GM13976 (cell line): ENCODE measurements at regions not wholly inside any gene's neighbourhood (a gene's known extent, or its start where the extent isn't known, plus 50 kb on each side); places are given as distances from the start of the nearest gene placed in this dataset.

ENCODE experiments used
- DNase-seq: peaks from one replicate; pipeline ENCODE4 v3.0.0; 2012; ENCODE audit warnings: low spot score
- CTCF ChIP-seq: IDR thresholded peaks from 2 replicates; pipeline ENCODE4 v1.5.1; 2012; ENCODE audit warnings: borderline replicate concordance, mild to moderate bottlenecking; ENCODE audit not compliant: insufficient read depth; ENCODE audit errors: extremely low read depth, missing control alignments, control extremely low read depth
- in situ Hi-C: fragments of 300-500 bp; cut with MboI; formaldehyde crosslinking; loops from one replicate; pipeline ENCODE4 v1.12.0; 2022; ENCODE audit warnings: low sequenced_read_pairs, mixed read lengths, inconsistent platforms; ENCODE audit not compliant: unreplicated experiment

- TF ChIP-seq CTCF, result no peak
- in situ Hi-C loops, result no loop called here
- no peak for DNase-seq
Measured at GRCh38 chr10:130761788-130762301, 549.7 kb downstream of the TCERG1L start.

DNA sequence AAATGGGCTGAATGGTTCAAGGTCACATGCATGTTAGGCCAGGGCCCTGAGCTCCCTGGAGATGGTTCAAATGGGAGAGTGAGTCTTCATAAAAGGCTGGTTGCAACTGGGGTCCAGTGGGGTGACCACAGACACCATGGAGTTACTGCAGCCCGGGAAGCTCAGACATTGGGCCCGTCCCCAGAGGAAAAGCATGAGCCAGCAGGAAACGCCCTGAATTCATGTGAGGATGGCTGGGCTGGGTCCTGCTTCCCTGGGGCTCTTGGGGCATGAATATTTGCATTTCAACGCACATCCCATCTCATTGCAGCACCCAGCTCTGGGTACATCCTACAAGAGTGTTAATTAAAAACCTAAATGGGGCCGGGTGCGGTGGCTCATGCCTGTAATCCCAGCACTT lies 549.0 kb downstream of the TCERG1L start:
- in situ Hi-C loops, result no loop called here
- no peak for DNase-seq
- TF ChIP-seq CTCF, result no peak

GRCh38 chr10:130763071-130763470 lies 548.5 kb downstream of the TCERG1L start:
- in situ Hi-C loops, result no loop called here
- no peak for DNase-seq
- no peak for TF ChIP-seq CTCF

DNA sequence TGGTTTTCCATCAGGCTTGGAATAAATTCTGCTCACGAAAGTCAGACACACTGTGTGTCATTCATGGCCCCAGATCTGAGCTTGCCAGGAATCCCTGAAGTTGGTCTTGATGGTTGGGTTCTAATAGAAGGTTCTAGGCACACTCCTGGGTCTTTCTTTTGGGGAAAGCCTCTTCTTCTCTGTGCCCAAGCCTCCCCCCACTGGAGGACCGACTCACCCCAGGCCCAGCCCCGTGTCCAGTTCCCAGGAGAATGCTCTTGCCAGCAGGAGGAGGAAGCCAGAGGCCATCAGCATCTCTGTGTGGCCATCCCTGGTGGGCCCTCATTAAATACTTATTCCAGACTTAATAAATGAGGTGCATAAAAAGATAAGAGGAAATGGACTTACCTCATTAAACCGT lies 548.0 kb downstream of the TCERG1L start:
- DNase-seq, result no peak
- TF ChIP-seq CTCF, result no peak
- in situ Hi-C loops, result no loop called here

DNA sequence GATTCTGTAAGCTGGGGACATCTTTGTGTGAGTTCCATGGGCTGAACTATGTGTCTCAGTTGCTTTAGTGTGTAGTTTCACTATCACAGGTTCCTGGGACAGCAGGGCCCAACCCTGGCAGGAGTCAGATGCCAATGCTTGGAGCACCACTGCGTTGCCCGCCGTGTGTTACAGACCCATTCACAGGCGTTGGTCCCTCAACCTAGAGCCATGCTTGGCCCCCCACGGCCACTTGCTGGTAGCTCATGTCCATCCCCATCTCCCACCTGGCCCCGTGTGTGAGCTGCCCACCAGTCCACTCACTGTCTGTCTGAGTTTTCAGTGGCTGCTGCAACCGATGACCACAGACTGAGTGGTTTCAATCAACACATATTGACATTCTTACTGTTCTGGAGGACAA lies 546.9 kb downstream of the TCERG1L start:
- in situ Hi-C loops, result no loop called here
- DNase-seq, result no peak
- no peak for TF ChIP-seq CTCF

DNA sequence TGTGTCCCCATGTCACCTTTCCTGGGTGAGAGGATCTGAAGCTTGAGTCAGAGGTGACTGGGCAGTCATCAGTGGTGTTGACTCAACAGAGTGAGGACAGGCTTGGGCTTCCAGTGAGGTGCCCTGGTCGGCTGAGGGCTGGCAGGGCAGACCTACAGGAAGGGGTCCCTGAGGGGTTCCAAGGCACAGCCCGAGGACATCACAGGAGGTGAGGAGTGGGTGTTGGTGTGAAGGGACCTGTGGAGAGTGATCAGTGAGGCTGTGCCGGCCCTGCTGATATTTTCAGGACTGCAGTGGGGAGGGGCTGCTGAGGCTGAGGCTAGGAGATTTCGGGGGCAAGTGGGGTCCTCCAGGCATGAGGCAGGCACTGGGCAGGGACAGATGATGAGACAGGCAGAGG lies 545.5 kb downstream of the TCERG1L start:
- TF ChIP-seq CTCF, result no peak
- no peak for DNase-seq
- in situ Hi-C loops, result no loop called here

GRCh38 chr10:130767116-130767730 lies 544.3 kb downstream of the TCERG1L start:
- no peak for TF ChIP-seq CTCF
- DNase-seq, result no peak
- in situ Hi-C loops, result no loop called here
